HCT116 (cell line): ENCODE measurements at regions not wholly inside any gene's neighbourhood (a gene's known extent, or its start where the extent isn't known, plus 50 kb on each side); places are given as distances from the start of the nearest gene placed in this dataset.

Experiments
- ATAC-seq: fragments of 200-7000 bp; cut with Tn5 transposase; 2 replicates; pipeline ENCODE4 v1.9.1; 2020; ENCODE audit warnings: mild to moderate bottlenecking, moderate library complexity
- BruUV-seq: library from RNA; stranded (reverse); fragments of 400-500 nt; replicated peaks from 2 replicates; lab custom pipeline; 2021; lab: Mats Ljungman, UMichigan
- CTCF ChIA-PET: fragments of 300-600 bp; sonication (Branson Sonifier 250); formaldehyde crosslinking; loops from one replicate; lab custom pipeline; 2021; ENCODE audit warnings: antibody characterized with exemption; lab: Charles Lee
- POLR2A ChIA-PET: fragments of 300-600, 350-600 bp; sonication (Branson Sonifier 250); formaldehyde crosslinking; loops from one replicate; lab custom pipeline; 2021; ENCODE audit warnings: antibody characterized with exemption; lab: Charles Lee
- RAD21 ChIA-PET, 2 experiments: fragments of 300-600 bp; sonication (Branson Sonifier 250); formaldehyde crosslinking; loops; one replicate each; lab custom pipeline; 2023; ENCODE audit warnings: low total read pairs in 2 of 2; ENCODE audit not compliant: uncharacterized antibody in 2 of 2, unreplicated experiment in 2 of 2, low non-redundant PET in 1 of 2; lab: Charles Lee
- DNase-seq: peaks from one replicate; pipeline ENCODE4 v3.0.0-alpha.2; 2010; ENCODE audit warnings: low read depth, low spot score
- H2AFZ ChIP-seq: fragments of 200-600 bp; shearing (Covaris generic), sonication (generic); 2 replicates; pipeline ENCODE4 v1.6.1; 2017; ENCODE audit warnings: low read depth, mixed run types, mixed read lengths, antibody characterized with exemption, low read length; ENCODE audit not compliant: poor library complexity, severe bottlenecking
- H3K27ac ChIP-seq: 2 replicates; pipeline ENCODE4 v1.5.1; 2012; ENCODE audit warnings: low read depth, low read length
- H3K27me3 ChIP-seq: fragments of 200-600 bp; sonication (generic); 2 replicates; pipeline ENCODE4 v1.6.1; 2016; ENCODE audit warnings: mixed run types, low read length, mixed read lengths; ENCODE audit not compliant: insufficient read depth
- H3K36me3 ChIP-seq, 2 experiments: fragments of 200-500 bp in 1 of 2; fragments of 200-600 bp in 1 of 2; sonication (Bioruptor generic) in 1 of 2; sonication (generic) in 1 of 2; 2 replicates each; pipeline versions ENCODE4 v1.5.1 to v1.6.1; 2014 to 2016; ENCODE audit warnings: low read length in 2 of 2, inconsistent platforms in 1 of 2, mixed read lengths in 1 of 2, mixed run types in 1 of 2; ENCODE audit not compliant: insufficient read depth in 2 of 2, control insufficient read depth in 1 of 2
- H3K4me1 ChIP-seq, 2 experiments: fragments of 200-600 bp in 1 of 2; sonication (generic) in 1 of 2; 2 replicates each; pipeline versions ENCODE4 v1.5.1 to v1.6.1; 2012 to 2017; ENCODE audit warnings: low read length in 2 of 2, inconsistent platforms in 1 of 2, mild to moderate bottlenecking in 1 of 2, mixed read lengths in 1 of 2, mixed run types in 1 of 2, moderate library complexity in 1 of 2; ENCODE audit not compliant: insufficient read depth in 2 of 2, control insufficient read depth in 1 of 2
- H3K4me2 ChIP-seq: fragments of 200-600 bp; sonication (generic); 2 replicates; pipeline ENCODE4 v1.6.1; 2017; ENCODE audit warnings: mixed run types, low read length, mixed read lengths
- H3K4me3 ChIP-seq, 2 experiments: fragments of 200-600 bp in 1 of 2; sonication (generic) in 1 of 2; replicated peaks in 1 of 2; 2 replicates each; pipeline ENCODE4 v1.5.1; 2011 to 2016; ENCODE audit warnings: low read length in 2 of 2, control low read depth in 1 of 2, low read depth in 1 of 2, mild to moderate bottlenecking in 1 of 2, mixed read lengths in 1 of 2, mixed run types in 1 of 2
- H3K79me2 ChIP-seq: fragments of 200-600 bp; sonication (generic); 2 replicates; pipeline ENCODE4 v1.6.1; 2017; ENCODE audit warnings: mild to moderate bottlenecking, mixed run types, low read length, moderate library complexity, mixed read lengths; ENCODE audit not compliant: insufficient read depth
- H3K9ac ChIP-seq: fragments of 200-600 bp; sonication (generic); 2 replicates; pipeline ENCODE4 v1.6.1; 2016; ENCODE audit warnings: low read length, mixed read lengths
- H3K9me2 ChIP-seq: fragments of 200-600 bp; sonication (generic), shearing (Covaris generic); 2 replicates; pipeline ENCODE4 v1.6.1; 2017; ENCODE audit warnings: mixed run types, mild to moderate bottlenecking, moderate library complexity; ENCODE audit not compliant: insufficient read depth
- H3K9me3 ChIP-seq, 2 experiments: fragments of 200-500 bp in 1 of 2; fragments of 200-600 bp in 1 of 2; sonication (Bioruptor generic) in 1 of 2; sonication (generic) in 1 of 2; 2 replicates each; pipeline ENCODE4 v1.6.1; 2014 to 2017; ENCODE audit warnings: low read length in 2 of 2, mixed read lengths in 2 of 2, inconsistent platforms in 1 of 2, low read depth in 1 of 2, mild to moderate bottlenecking in 1 of 2, mixed run types in 1 of 2, moderate library complexity in 1 of 2; ENCODE audit not compliant: control insufficient read depth in 1 of 2, insufficient read depth in 1 of 2
- H4K20me1 ChIP-seq: fragments of 200-600 bp; sonication (generic), shearing (Covaris generic); 2 replicates; pipeline ENCODE4 v1.6.1; 2017; ENCODE audit warnings: mixed run types, mild to moderate bottlenecking, moderate library complexity; ENCODE audit not compliant: insufficient read depth
- CBX3 ChIP-seq: IDR thresholded peaks from 2 replicates; pipeline ENCODE4 v1.6.1; 2012; ENCODE audit warnings: low read depth
- CEBPB ChIP-seq: IDR thresholded peaks from 2 replicates; pipeline ENCODE4 v1.6.1; 2012; ENCODE audit warnings: low read depth
- EZH2phosphoT487 ChIP-seq: fragments of 200-600 bp; IDR thresholded peaks from 2 replicates; pipeline ENCODE4 v1.6.1; 2018; ENCODE audit warnings: antibody characterized with exemption, borderline replicate concordance
- FOSL1 ChIP-seq: IDR thresholded peaks from 2 replicates; pipeline ENCODE4 v1.6.1; 2012; ENCODE audit warnings: low read depth
- JUND ChIP-seq: IDR thresholded peaks from 2 replicates; pipeline ENCODE4 v1.6.1; 2012
- POLR2A ChIP-seq: IDR thresholded peaks from 2 replicates; pipeline ENCODE4 v1.7.0; 2011; ENCODE audit warnings: borderline replicate concordance; ENCODE audit not compliant: insufficient read depth, insufficient read length; ENCODE audit errors: extremely low read depth
- POLR2AphosphoS5 ChIP-seq: IDR thresholded peaks from 2 replicates; pipeline ENCODE4 v1.6.1; 2011; ENCODE audit warnings: mild to moderate bottlenecking, low read depth, low read length, moderate library complexity
- RAD21 ChIP-seq: IDR thresholded peaks from 2 replicates; pipeline ENCODE4 v1.6.1; 2012; ENCODE audit warnings: low read depth, mild to moderate bottlenecking
- SIN3A ChIP-seq: IDR thresholded peaks from 2 replicates; pipeline ENCODE4 v1.6.1; 2012; ENCODE audit warnings: low read depth
- SP1 ChIP-seq: IDR thresholded peaks from 2 replicates; pipeline ENCODE4 v1.6.1; 2012; ENCODE audit warnings: low read depth
- SRF ChIP-seq: IDR thresholded peaks from 2 replicates; pipeline ENCODE4 v1.6.1; 2012; ENCODE audit warnings: low read depth
- ZFX ChIP-seq: fragments of 450-650 bp; IDR thresholded peaks from 2 replicates; pipeline ENCODE4 v1.6.1; 2017
- ZNF274 ChIP-seq: fragments of 200-500 bp; sonication (Bioruptor generic); IDR thresholded peaks from 2 replicates; pipeline ENCODE4 v1.6.1; 2014; ENCODE audit warnings: mild to moderate bottlenecking, low read depth, low read length, inconsistent platforms
- intact Hi-C: fragments of 100-400 bp; cut with micrococcal nuclease; formaldehyde crosslinking; loops from 2 replicates; pipeline ENCODE4 v1.10.0; 2022

DNA sequence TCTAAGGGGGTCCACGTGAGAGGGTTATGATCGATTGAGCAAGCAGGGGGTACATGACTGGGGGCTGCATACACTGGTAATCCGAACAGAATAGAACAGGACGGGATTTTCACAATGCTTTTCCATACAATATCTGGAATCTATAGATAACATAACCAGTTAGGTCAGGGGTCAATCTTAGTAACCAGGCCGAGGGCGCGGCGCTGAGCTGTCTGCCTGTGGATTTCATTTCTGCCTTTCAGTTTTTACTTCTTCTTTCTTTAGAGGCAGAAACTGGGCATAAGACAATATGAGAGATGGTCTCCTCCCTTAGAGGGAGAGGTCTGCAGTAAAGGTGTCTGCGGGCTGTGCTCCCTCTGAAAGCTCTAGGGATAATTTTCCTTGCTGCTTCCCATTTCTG is 261.3 kb downstream of the XXYLT1 start:
- H3K9ac ChIP-seq, result no peak overlapping the region
- no peak for TF ChIP-seq CBX3
- TF ChIP-seq ZNF274, result no peak
- TF ChIP-seq EZH2phosphoT487, result no peak
- TF ChIP-seq RAD21, result no peak
- no peak for TF ChIP-seq JUND
- TF ChIP-seq SIN3A, result no peak
- TF ChIP-seq, all 23 proteins: peak for 0
- DNase-seq (no peak), ATAC-seq (no peak)
- Histone ChIP-seq H3K4me2 (no peak overlapping the region), H3K4me1 (0 out of 4 replicates have a peak, but pooled peaks cover 0 to 4% of the 10 kb centered on the region in 2 experiments), H3K9me3 (no peaks in the 10 kb centered on the region), H3K36me3 (no peaks in the 10 kb centered on the region), H3K4me3 (no peak overlapping the region), H2AFZ (no peak overlapping the region), H3K27ac (no peak overlapping the region), H3K79me2 (no peaks in the 10 kb centered on the region), H4K20me1 (no peaks in the 10 kb centered on the region), H3K9me2 (no peaks in the 10 kb centered on the region), H3K27me3 (peaks cover 26% of the 10 kb centered on the region)
- no TSS peak for BruUV-seq
- ChIA-PET POLR2A (no interaction called here), RAD21 (no interaction called here), CTCF (no interaction called here)
- intact Hi-C loops, result no loop called here

GRCh38 chr3:195010551-195011100 is 260.3 kb downstream of the XXYLT1 start:
- Histone ChIP-seq H3K27me3 (peaks cover 26% of the 10 kb centered on the region), H3K9ac (no peak overlapping the region), H3K36me3 (no peaks in the 10 kb centered on the region), H4K20me1 (no peaks in the 10 kb centered on the region), H3K27ac (no peak overlapping the region), H3K4me2 (no peak overlapping the region), H3K9me3 (no peaks in the 10 kb centered on the region), H3K4me1 (0 out of 4 replicates have a peak, but pooled peaks cover 0 to 4% of the 10 kb centered on the region in 2 experiments), H2AFZ (no peak overlapping the region), H3K79me2 (no peaks in the 10 kb centered on the region), H3K4me3 (no peak overlapping the region), H3K9me2 (no peaks in the 10 kb centered on the region)
- intact Hi-C loops, result no loop called here
- POLR2A ChIA-PET, result no interaction called here
- no TSS peak for BruUV-seq
- ATAC-seq (no peak), DNase-seq (no peak)
- no peak for TF ChIP-seq SRF
- TF ChIP-seq POLR2A, result no peak
- TF ChIP-seq CEBPB, result no peak
- no peak for TF ChIP-seq SIN3A
- TF ChIP-seq POLR2AphosphoS5, result no peak
- TF ChIP-seq ZFX, result no peak
- TF ChIP-seq CBX3, result no peak
- no peak for TF ChIP-seq SP1
- no peak for TF ChIP-seq FOSL1
- CTCF ChIA-PET, result no interaction called here
- RAD21 ChIA-PET, result no interaction called here
